Transverse colon (tissue), 4 donors: ENCODE measurements at regions not wholly inside any gene's neighbourhood (a gene's known extent, or its start where the extent isn't known, plus 50 kb on each side); places are given as distances from the start of the nearest gene placed in this dataset.

Experiments used
- POLR2AphosphoS5 ChIP-seq, 3 donors: sonication (generic); formaldehyde crosslinking; IDR thresholded peaks; one replicate each; pipeline ENCODE4 v1.6.1; 2016; ENCODE audit warnings: antibody characterized with exemption in 3 of 3
- TF ChIP-seq, protein P1 (sequence below), 5 experiments: fragments of 200-600 bp in 3 of 5; fragments of 450-650 bp in 2 of 5; sonication (generic) in 3 of 5; IDR thresholded peaks; 1 replicate in 2 of 5; 2 replicates in 3 of 5; pipeline ENCODE4 v1.5.1; 2016 to 2017; ENCODE audit warnings: antibody characterized with exemption in 5 of 5, inconsistent platforms in 3 of 5, mild to moderate bottlenecking in 2 of 5, moderate library complexity in 1 of 5

DNA sequence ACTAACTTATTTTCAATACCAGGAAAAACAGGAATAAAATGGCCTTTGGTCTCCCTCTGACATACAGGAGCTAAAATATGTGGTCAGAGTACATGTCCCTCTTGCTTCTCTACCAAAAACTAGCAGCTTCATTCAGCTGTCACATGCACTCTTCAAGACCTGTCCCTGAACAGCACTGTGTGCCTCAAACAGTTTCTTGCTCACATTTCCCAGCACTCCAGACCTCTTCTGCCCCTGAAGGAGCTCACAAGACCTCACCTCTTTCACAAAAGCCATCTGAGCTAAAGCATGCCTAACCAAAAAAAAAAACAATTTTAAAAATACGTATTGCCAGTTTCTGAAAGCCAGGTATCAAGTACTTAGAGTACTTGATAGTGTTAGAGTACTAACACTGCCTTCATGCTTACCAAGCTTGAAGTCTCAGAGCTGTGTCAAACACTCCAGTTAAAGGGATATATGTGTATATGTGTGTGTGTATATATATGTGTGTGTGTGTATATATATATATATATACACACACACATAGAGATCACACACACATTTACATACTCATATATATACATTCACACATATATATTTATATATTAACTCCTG is 148.3 kb upstream of the POU3F2 start:
- TF ChIP-seq, protein P1, sequence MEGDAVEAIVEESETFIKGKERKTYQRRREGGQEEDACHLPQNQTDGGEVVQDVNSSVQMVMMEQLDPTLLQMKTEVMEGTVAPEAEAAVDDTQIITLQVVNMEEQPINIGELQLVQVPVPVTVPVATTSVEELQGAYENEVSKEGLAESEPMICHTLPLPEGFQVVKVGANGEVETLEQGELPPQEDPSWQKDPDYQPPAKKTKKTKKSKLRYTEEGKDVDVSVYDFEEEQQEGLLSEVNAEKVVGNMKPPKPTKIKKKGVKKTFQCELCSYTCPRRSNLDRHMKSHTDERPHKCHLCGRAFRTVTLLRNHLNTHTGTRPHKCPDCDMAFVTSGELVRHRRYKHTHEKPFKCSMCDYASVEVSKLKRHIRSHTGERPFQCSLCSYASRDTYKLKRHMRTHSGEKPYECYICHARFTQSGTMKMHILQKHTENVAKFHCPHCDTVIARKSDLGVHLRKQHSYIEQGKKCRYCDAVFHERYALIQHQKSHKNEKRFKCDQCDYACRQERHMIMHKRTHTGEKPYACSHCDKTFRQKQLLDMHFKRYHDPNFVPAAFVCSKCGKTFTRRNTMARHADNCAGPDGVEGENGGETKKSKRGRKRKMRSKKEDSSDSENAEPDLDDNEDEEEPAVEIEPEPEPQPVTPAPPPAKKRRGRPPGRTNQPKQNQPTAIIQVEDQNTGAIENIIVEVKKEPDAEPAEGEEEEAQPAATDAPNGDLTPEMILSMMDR (IDR thresholded peaks at IDR 0.05): no peak
- no peak for TF ChIP-seq POLR2AphosphoS5 (IDR thresholded peaks at IDR 0.05)
